Inflammatory macrophage treated with lipopolysaccharide for 1 hour (primary cell): ENCODE measurements at regions not wholly inside any gene's neighbourhood (a gene's known extent, or its start where the extent isn't known, plus 50 kb on each side); places are given as distances from the start of the nearest gene placed in this dataset.
A peak's percentile ranks its signal among the peaks of the same experiment; 100 is the strongest.

Experiments used
- DNase-seq, 2 donors: peaks; one replicate each; pipeline ENCODE4 v3.0.0-alpha.2; 2020 to 2022

DNA sequence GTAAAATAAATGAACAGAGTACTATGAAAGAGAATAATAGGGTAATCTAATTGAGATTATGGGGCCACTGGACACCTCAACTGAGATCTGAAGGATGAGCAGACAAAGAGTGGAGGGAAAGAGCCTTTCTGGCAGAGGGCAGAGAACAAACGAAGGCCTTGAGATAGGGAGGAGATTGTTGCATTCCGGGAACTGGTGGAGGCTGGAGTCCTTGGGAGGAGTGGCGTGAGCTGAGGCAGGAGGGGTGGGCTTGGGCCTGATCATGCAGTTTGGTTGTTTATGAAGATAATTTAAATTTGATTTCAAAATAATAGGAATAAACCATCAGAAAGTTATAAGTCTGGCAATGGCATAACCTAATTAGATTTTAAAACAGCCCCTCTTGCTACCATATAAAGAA lies 59.5 kb upstream of the GALNT15 start:
- DNase-seq = no peak

DNA sequence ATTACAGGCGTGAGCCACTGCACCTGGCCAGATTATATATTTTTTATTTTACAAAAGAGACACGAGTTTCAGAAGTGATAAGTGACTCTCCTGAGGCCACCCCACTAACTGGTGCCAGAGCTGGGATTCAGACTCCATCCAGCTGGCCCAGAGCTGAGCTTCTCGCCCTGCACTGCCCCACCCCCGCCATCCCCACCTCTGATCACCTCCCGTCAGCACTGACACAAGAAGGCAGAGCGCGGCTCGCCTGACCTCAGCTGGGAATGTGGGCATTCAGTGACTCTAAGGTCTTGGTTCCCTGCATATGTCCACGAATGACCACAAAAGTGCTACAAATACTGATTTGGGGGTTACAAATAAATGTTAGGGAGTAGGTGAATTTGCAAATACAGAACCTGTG lies 56.1 kb upstream of the GALNT15 start:
- DNase-seq = no peak

DNA sequence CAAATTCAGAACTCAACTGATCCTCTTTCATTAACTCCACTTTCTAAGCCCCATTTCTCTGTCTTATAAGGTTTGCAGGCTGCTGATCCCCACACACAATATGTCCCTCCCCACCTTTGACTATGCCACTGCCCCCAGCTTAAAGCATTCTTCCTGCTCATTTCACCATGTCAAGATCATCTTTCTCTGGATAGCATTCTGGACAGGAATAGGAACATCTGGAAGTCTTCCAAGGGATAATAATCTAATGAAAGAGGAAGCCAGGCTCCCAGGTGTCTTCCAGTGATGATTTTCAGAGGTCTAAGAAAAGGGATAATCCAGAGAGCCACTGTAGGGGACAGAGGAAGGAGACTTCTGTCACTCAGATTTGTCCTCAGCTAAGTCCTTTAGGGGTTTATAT lies 54.6 kb upstream of the GALNT15 start:
- no peak for DNase-seq

DNA sequence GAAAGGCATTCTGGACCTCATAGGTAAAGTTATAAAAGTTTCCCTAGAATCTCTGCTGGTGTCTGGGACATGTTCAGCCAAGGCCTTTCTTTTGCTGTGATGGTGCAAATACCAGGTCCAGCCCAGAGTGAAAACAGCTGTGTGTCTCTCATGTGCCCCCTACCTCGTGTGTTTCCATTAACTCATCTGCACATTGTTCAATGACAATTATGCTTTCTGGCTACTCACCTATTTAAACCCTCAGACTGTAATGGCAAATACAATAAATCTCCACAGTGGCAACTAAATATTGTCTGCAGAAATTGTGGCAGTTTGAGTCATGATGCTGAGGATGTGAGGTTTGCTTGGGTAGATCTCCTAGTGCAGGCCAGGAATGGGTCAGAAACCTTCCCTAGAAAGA lies 53.1 kb upstream of the GALNT15 start:
- DNase-seq = no peak

DNA sequence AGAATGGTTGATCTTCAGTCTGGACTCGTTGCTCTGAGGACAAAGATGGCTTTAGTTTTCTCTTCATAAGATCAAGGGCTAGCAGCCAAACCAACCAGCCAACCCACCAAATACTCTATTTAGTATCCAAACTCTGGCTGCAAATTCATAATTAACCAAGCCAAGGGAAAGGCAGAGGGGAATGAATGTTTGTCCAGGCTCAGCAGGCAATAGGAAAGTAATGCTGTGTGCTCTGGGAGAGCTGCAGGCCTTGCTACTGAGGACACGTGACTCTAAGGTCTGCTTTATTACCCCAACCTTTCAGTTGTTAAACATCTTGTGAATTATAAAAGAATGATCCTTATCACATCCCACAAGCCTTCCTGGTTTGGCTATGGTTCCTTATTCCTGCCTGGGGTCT lies 52.3 kb upstream of the GALNT15 start:
- no peak for DNase-seq

DNA sequence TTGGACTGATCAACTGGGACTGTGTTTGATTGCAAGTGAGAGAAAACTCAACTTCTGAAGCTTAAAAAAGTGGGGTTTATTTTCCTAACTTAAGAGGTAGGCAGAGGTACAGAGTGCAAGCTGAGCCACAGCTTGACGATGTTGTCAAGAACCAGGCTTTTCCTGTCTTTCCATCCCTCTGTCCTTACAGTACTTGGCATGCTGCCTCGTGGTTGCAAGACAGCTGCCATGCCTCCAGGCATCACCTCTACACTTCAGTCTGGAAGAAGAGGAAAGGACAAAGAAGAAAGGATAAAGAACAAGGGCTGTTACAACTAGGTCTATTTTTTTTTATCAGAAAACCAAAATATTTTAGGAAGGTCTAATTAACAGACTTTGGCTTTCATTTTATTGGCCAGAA lies 51.8 kb upstream of the GALNT15 start:
- DNase-seq = no peak

DNA sequence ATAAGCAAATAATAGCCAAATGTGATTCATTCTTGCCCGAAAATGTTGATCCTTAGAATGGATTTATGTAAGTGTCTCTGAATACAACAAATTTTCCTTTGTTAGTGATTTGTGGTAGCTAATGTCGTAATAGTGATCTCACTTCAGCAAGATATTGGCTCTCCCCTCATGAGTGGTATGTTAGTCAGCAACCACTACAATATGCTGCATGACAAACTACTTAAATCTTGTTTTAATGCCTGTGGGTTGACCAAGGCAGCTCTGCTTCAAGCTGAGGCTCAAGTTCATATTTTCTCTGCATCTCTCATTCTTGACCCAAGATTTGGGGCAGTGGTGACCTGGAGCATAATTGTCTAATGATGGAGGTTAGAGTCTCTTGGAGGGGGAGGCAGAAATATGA lies 49.8 kb upstream of the GALNT15 start:
- DNase-seq = peak; percentile 2 to 4
